Brain microvascular endothelial cell (primary cell): ENCODE measurements at regions not wholly inside any gene's neighbourhood (a gene's known extent, or its start where the extent isn't known, plus 50 kb on each side); places are given as distances from the start of the nearest gene placed in this dataset.

ENCODE experiments used
- DNase-seq: peaks from one replicate; pipeline ENCODE4 v3.0.0-alpha.2; 2020
- H3K27ac ChIP-seq: fragments of 250-450 bp; sonication (Bioruptor Pico); 2 replicates; pipeline ENCODE4 v1.5.1; 2020; ENCODE audit warnings: mild to moderate bottlenecking, moderate library complexity
- H3K27me3 ChIP-seq: fragments of 250-450 bp; sonication (Bioruptor Pico); replicated peaks from 2 replicates; pipeline ENCODE4 v1.5.1; 2020; ENCODE audit warnings: mild to moderate bottlenecking
- H3K36me3 ChIP-seq: fragments of 250-450 bp; sonication (Bioruptor Pico); replicated peaks from 2 replicates; pipeline ENCODE4 v1.5.1; 2020; ENCODE audit warnings: mild to moderate bottlenecking
- H3K4me3 ChIP-seq: 2 replicates; pipeline ENCODE4 v1.5.1; 2011; ENCODE audit warnings: low read depth, mild to moderate bottlenecking, control low read depth, low read length, moderate library complexity
- in situ Hi-C: cut with HindIII; loops from 2 replicates; pipeline ENCODE4 v1.10.0; 2017; ENCODE audit warnings: low sequenced_read_pairs, low pct_ligation_motif_present
- TF ChIP-seq, protein P1 (sequence below): IDR thresholded peaks from 2 replicates; pipeline ENCODE4 v1.5.1; 2011; ENCODE audit warnings: low read depth, mild to moderate bottlenecking, moderate library complexity, low read length, control low read depth, inconsistent platforms; ENCODE audit errors: missing control alignments

DNA sequence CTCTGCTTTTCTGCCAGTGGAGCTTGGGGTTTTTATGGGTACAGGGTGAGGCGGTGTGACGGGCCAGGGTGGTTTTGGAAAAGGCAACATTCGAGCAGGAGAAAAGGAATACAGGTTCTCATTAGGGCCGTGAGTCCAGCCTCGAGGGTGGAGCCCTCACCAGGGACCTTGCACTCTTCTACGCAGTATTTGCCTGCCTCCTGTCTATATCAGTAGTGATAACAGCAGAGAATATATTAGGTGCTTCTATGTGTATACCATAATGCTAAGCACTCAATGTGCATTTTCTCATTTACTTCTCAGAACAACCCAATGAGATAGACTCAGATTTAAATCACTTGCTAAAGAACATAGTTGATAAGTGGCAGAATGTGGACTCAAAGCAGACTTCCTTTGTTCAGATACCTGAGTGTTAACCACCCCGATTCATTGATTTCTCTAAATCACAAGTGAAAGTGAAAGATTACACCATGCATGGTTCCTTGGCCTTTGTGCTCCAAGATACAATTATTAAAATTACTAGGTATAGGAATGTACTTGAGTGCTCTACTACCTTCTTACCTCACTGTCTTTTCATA, 403.9 kb downstream of the PCDH7 start:
- Histone ChIP-seq H3K4me3 (no peak overlapping the region), H3K27ac (no peak overlapping the region), H3K36me3 (no peaks in the 10 kb centered on the region), H3K27me3 (no peaks in the 10 kb centered on the region)
- DNase-seq, result no peak
- TF ChIP-seq, protein P1, sequence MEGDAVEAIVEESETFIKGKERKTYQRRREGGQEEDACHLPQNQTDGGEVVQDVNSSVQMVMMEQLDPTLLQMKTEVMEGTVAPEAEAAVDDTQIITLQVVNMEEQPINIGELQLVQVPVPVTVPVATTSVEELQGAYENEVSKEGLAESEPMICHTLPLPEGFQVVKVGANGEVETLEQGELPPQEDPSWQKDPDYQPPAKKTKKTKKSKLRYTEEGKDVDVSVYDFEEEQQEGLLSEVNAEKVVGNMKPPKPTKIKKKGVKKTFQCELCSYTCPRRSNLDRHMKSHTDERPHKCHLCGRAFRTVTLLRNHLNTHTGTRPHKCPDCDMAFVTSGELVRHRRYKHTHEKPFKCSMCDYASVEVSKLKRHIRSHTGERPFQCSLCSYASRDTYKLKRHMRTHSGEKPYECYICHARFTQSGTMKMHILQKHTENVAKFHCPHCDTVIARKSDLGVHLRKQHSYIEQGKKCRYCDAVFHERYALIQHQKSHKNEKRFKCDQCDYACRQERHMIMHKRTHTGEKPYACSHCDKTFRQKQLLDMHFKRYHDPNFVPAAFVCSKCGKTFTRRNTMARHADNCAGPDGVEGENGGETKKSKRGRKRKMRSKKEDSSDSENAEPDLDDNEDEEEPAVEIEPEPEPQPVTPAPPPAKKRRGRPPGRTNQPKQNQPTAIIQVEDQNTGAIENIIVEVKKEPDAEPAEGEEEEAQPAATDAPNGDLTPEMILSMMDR, result no peak
- in situ Hi-C loops, result no loop called here

DNA sequence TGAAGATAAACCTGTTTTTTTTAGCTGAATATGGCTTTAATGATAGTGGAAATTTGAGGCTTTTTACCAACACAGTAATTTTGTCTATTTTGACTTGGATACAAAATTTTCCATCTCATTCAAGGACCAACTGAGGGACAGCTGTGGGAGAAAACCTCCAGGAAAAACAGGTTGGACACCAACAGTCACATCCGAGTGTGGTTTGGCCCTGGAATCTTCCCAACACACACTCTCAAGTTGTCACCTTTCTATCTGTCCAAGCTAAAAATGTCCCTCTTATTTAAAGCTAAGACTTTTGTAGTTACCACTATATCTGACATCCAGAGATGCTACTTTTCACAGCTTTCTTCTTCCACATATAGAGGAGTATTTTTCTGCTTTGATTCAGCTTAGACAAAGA, 404.9 kb downstream of the PCDH7 start:
- no peaks in the 10 kb centered on the region for H3K27me3 ChIP-seq
- H3K27ac ChIP-seq, result no peak overlapping the region
- in situ Hi-C loops, result no loop called here
- H3K36me3 ChIP-seq, result no peaks in the 10 kb centered on the region
- no peak for DNase-seq
- TF ChIP-seq, protein P1, result no peak
- H3K4me3 ChIP-seq, result no peak overlapping the region

DNA sequence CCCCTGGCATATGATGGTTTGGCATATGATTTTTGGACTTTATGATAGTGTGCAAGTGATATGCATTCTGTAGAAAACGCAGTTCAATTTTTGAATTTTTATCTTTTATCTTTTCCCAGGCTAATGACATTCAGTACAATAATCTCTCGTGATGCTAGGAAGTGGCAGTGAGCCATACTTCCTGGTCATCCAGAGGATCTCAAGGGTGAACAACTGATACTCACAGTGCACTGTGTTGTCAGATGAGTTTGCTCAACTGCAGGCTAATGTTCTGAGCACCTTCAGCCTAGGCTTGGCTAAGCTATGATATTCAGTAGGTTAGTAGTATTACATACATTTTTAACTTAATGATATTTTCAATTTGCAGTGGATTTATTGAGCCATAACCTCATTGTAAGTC, 405.3 kb downstream of the PCDH7 start:
- TF ChIP-seq, protein P1, result no peak
- in situ Hi-C loops, result no loop called here
- no peak for DNase-seq

DNA sequence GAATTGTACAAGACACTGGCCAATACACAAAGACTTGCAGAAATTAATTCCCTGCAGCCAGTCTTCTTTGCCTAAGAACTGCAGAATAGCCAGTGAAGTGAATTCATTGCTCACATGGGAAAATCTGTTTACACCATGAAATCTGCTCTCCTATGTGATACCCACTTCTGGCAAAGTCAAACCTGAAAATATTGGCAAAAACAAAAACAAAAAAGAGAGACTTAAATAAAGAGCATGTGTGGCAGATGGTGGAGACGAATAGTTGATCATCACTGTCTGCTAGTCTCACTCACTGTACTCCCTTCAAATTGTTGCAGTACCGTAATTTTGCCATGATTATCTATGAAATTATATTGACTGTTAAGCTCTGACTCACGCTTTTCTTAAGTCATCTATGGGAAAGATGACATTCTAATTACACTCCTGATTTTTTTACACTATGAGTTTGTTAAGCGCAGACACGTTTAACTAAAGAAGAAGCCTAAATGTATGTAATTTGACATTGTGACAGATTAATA, 406.8 kb downstream of the PCDH7 start:
- Histone ChIP-seq H3K27me3 (no peaks in the 10 kb centered on the region), H3K4me3 (no peak overlapping the region), H3K27ac (no peak overlapping the region), H3K36me3 (no peaks in the 10 kb centered on the region)
- TF ChIP-seq, protein P1, result no peak
- no peak for DNase-seq
- in situ Hi-C loops, result no loop called here

More for the DNA sequence above, 405.3 kb downstream of the PCDH7 start:
- Histone ChIP-seq H3K27me3 (no peaks in the 10 kb centered on the region), H3K36me3 (no peaks in the 10 kb centered on the region), H3K27ac (no peak overlapping the region), H3K4me3 (no peak overlapping the region)

DNA sequence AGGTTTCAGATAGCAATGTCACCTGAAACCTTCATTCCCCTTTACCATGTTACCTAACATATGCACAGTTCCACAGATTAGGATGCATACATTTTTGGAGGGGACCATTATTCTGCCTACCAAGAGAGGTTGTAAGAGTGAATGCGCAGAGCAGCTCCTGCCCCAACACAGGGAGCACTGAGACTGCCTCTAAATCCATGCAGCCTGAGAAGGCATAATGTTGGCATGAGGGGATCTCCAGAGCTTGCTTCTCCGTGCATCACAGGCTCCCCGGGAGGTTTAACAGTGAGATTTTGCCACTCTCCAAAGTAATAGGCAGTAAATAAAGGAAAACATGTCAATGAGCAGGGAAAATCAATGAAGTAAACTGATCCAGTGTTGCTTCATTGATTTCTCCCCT, 410.8 kb downstream of the PCDH7 start:
- Histone ChIP-seq H3K36me3 (no peaks in the 10 kb centered on the region), H3K4me3 (no peak overlapping the region), H3K27me3 (no peaks in the 10 kb centered on the region), H3K27ac (no peak overlapping the region)
- no peak for DNase-seq
- TF ChIP-seq, protein P1, result no peak
- in situ Hi-C loops, result no loop called here

DNA sequence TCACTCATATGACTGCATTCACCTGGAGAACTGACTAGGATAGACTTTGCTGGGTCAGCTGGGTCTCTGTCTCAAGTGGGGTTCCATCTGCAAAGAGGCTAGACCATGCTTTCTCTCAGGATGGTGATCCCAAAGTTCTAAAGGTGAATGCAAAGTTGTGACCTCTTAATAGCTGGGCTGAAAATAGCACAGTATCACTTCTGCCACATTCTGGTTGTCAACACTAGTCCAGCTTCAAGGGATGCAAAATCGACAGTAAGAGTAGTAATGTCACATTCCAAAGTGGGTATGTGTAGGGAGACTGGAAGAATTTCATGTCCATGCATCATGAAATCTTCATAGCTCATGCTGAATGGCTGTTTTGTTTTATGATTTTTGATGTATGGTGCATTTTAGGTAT, 414.6 kb downstream of the PCDH7 start:
- in situ Hi-C loops, result no loop called here
- no peaks in the 10 kb centered on the region for H3K27me3 ChIP-seq
- TF ChIP-seq, protein P1, result no peak
- DNase-seq, result no peak
- no peak overlapping the region for H3K27ac ChIP-seq
- no peak overlapping the region for H3K4me3 ChIP-seq
- no peaks in the 10 kb centered on the region for H3K36me3 ChIP-seq
